Pons (tissue), 1 donor: ENCODE measurements at regions not wholly inside any gene's neighbourhood (a gene's known extent, or its start where the extent isn't known, plus 50 kb on each side); places are given as distances from the start of the nearest gene placed in this dataset.
"Not testable (repeated sequence)": the region's sequence is repeated elsewhere in the genome, so short reads cannot be mapped to it uniquely, and the experiment has no call there.

Source experiments
- DNase-seq: peaks from one replicate; pipeline ENCODE4 v3.0.0-alpha.2; 2016; ENCODE audit warnings: low spot score

- DNase-seq, result peak; percentile 71
Observed at GRCh38 chr3:61381745-61382392, 130.6 kb upstream of the FHIT start.

GRCh38 chr3:61387817-61388216 lies 136.6 kb upstream of the FHIT start:
- no peak for DNase-seq

- DNase-seq, result not testable (repeated sequence)
Observed at GRCh38 chr3:61393480-61393947, 142.3 kb upstream of the FHIT start.

GRCh38 chr3:61401359-61401758 lies 150.1 kb upstream of the FHIT start:
- DNase-seq, result no peak

GRCh38 chr3:61407397-61407796 lies 154.0 kb upstream of the PTPRG start:
- DNase-seq, result no peak

- DNase-seq, result no peak
Observed at GRCh38 chr3:61409638-61410037, 151.7 kb upstream of the PTPRG start.

- DNase-seq, result not testable (repeated sequence)
Observed at GRCh38 chr3:61410358-61410757, 151.0 kb upstream of the PTPRG start.

- DNase-seq, result no peak
Observed at GRCh38 chr3:61411009-61411662, 150.2 kb upstream of the PTPRG start.

GRCh38 chr3:61414456-61414855 lies 146.9 kb upstream of the PTPRG start:
- no peak for DNase-seq

- DNase-seq, result no peak
Observed at GRCh38 chr3:61415201-61415600, 146.2 kb upstream of the PTPRG start.

- no peak for DNase-seq
Observed at GRCh38 chr3:61416618-61417017, 144.8 kb upstream of the PTPRG start.

- no peak for DNase-seq
Observed at GRCh38 chr3:61417352-61417751, 144.0 kb upstream of the PTPRG start.

- no peak for DNase-seq
Observed at GRCh38 chr3:61420136-61420759, 141.1 kb upstream of the PTPRG start.

- DNase-seq, result no peak
Observed at GRCh38 chr3:61422945-61423673, 138.3 kb upstream of the PTPRG start.

- DNase-seq, result no peak
Observed at GRCh38 chr3:61425356-61425755, 136.0 kb upstream of the PTPRG start.

GRCh38 chr3:61429106-61429505 lies 132.3 kb upstream of the PTPRG start:
- DNase-seq, result no peak

GRCh38 chr3:61434901-61435300 lies 126.5 kb upstream of the PTPRG start:
- not testable (repeated sequence) for DNase-seq

GRCh38 chr3:61435361-61435760 lies 126.0 kb upstream of the PTPRG start:
- not testable (repeated sequence) for DNase-seq

- DNase-seq, result peak; percentile 12
Observed at GRCh38 chr3:61438253-61439121, 122.9 kb upstream of the PTPRG start.

GRCh38 chr3:61439122-61439458 lies 122.3 kb upstream of the PTPRG start:
- DNase-seq, result no peak

GRCh38 chr3:61442696-61443095 lies 118.7 kb upstream of the PTPRG start:
- no peak for DNase-seq

GRCh38 chr3:61443886-61444285 lies 117.5 kb upstream of the PTPRG start:
- DNase-seq, result no peak
